HG03457 (cell line): ENCODE measurements at regions not wholly inside any gene's neighbourhood (a gene's known extent, or its start where the extent isn't known, plus 50 kb on each side); places are given as distances from the start of the nearest gene placed in this dataset.

Experiments used
- ATAC-seq: cut with Tn5 transposase; IDR thresholded peaks from one replicate; pipeline ENCODE4 v1.9.1; 2021; ENCODE audit warnings: moderate number of reproducible peaks; ENCODE audit not compliant: unreplicated experiment

DNA sequence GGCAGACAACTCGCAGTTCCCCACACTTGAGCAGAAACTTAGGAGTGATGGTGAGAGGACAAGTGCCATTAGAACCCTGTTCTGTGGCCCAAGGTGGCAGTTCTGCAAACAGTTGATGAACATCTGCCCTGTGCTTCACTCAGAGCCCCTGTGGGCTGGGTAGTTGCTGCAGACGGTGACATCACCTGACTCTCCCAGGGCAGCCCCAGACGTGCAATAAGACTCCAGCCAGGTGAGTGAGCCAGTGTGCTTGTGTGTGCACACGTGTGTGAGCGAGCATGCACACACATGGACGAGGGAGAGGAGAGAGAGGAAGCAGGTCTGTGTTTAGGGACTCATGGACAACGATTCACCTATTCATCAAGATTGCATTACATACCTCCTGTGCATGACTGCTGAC is 136.0 kb upstream of the GLI2 start:
- no peak for ATAC-seq

DNA sequence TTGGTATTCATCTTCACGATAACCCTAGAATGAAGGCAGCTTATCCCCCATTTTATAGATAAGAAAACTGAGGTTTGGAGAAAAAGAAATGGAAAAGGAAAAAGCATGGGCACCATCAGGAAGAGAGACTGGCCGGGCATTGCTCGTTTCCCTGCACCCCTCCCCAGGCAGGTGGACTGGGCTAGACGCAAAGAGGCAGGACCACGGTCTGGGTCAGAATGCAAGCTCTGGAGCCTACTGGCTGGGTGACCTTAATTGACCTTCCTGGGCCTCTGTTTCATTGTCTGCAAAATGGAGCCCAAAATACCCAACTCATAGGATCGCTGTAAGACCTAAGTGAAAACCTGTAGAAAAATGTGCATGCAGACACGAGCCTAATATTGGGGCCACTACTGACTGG is 135.3 kb upstream of the GLI2 start:
- no peak for ATAC-seq

DNA sequence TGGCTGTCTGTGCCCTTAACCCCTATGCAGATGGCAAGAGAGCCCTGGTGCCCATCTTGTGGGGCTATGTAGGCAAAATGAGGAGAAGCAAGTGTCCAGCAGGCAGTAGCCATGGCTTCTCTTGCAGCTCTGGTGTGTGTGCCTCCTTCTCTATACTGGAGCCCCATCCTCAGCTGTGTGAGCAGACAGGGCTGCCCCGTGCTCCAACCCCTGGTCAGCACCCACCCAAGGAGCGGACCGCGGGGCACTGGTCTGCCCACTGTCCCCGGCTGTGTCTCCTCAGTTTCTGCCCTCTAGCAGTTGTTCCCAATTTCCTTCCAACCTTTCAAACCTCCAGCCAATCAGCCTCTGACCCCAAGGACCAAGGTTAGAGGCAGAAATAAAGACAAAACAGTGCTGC is 134.9 kb upstream of the GLI2 start:
- ATAC-seq = no peak

DNA sequence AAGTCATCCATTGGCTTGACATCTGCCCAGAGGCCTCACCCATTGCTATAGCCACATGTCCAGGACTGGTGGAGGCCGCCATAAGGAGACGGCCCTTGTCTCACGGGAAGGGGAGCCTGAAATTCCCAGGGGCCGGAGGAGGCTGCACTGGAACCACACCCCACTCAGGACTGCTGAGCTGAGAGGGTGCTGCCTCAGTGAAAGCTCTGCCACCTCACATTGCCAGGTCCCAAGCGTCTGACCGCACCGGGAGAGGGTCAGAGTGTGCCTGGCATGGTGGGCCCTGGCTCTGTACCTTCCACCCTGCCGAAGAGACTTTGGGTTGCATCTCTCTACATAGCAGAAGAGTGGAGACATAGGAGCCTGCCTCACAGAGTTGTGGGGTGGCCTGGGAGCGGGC is 134.1 kb upstream of the GLI2 start:
- ATAC-seq = no peak

DNA sequence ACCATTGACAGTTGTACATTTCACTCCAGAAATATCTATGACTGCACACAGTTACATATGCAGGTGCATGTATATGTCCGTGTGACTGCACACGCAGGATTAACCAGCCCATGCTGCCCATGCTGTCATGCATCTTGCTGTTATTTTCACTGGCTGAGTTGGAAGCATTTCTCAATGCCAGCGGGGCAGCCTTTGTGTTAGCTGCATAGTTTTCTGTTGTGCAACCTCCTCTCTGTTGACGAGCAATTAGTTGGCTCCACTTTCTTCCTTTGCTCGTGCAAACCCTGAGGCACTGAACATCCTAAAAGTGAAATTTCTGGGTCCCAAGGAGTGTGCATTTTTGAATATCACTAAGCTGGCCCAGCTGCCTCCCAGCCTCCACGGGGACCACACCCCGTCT is 133.4 kb upstream of the GLI2 start:
- no peak for ATAC-seq

DNA sequence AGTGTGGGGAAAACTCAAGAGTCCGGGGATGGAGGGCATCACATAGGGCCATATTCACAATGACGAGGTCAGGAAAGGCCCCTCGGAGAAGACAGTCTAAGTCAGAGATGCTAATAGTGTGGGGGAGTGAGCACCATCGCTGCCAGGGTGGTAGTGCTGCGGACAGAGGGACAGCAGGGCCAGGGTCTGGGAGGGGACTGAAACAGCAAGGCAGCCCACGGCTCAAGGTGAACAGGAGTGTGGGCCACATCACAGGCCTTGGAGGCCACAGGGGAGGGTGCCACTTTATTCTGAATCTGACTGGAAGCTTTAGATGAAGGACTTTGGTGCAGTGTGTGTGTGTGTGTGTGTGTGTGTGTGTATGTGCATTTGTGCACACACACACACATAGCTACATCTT is 130.9 kb upstream of the GLI2 start:
- ATAC-seq = no peak

DNA sequence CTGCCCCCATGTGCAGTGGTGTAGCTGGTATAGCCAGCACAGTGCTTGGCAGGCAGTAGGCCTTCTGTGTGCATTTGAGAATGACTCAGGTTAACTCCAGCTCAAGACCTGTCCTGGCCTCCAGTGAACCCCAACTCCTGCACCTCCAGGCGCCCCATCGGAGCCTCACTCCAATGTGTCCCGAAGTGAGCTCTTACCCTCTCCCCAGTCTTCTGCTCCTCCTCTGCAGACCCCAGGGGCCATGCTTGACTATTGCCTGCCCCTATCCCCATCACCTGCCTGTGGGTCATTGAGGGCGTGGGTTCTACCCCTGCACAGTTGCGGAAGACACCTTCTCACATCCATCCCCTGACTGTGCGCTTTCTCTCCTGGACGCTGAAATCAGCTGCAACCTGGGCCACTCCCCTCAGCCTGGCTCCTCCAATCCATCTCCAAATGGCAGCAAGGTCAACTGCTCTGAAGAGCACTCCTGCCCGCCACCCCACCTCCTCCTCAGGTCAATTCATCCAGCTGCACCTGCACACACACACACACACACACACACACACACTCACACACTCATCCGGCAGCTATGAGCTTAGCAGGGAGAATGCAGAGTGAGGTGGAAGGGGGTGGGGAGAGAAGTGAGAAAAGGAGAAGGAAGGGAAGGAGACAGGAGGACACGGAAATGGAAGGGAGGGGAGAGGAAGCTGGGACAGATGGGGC is 130.3 kb upstream of the GLI2 start:
- ATAC-seq = no peak

DNA sequence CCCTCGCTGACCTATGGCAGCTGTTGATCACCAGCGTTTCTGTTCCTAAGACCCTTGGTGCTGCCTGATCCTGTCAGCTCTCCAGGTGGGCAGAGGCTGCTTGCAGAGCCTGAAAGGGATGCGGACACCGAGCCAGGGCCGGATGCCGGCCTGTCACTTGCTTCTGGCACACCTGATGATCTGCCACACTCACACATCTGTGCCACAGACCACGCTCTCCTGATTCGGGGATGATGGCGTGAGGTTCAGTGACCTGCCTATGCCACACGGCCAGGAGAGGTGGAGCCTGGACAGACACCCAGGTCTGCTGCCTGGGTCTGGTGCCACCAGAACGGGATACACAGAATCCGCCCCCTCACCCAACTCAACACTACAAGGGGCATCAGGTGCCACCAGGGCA is 129.4 kb upstream of the GLI2 start:
- no peak for ATAC-seq

DNA sequence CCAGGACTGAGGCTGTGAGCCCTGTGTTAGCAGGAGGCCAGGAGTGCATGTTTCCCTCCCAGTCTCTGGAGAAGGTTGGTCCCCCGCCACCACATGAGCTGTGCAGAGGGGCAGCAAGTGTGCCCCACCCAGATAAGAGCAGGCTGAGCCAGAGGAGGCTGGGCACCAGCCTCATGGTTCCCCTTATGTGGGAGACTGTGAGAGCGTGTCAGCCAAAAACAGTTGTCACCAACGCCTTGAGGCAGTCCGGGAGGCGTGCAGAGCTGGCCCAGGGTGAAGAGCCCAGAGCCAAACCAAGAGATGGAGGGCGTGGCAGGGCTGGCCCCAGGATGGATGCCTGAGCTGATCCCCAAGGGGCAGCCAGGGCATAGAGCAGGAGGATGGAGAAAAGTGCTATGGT is 128.7 kb upstream of the GLI2 start:
- ATAC-seq = no peak

DNA sequence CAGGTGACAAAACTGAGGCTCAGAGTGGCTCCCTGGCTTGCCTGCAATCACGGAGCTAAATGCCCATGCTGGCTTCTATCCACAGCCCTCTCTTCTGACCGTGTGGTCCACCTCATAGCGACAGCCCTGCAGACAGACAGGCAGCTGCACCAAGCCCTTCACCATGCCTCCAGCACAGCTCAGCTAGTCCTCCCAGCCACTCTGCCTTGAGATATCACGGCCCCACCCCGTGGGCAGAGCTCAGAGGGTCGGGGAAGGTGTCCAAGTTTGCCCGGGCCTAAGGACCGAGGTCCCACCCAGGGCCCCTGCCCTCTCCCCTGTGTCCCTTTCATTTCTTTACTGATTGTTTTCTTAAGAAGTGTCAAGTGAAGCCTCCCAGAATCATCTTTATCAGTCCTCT is 128.2 kb upstream of the GLI2 start:
- ATAC-seq = no peak

DNA sequence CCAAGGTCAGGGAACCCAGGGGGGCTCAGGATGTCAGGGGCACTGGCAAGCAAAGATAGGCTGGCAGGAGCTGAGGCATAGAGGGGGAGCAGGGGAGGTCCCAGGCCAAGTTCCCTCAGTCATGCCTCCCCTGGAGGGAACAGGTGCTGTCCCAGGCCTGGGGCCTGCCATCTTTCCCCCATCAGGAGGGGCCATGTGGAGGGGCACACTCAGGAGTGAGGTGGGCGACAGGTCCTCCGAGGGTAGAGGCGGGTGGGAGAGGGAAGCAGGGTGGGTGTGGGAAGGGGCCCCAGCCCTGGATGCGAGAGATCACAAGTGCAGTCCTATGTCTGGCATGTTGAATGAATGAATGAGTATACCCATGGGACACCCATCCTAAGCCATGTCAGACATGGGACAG is 127.7 kb upstream of the GLI2 start:
- no peak for ATAC-seq

DNA sequence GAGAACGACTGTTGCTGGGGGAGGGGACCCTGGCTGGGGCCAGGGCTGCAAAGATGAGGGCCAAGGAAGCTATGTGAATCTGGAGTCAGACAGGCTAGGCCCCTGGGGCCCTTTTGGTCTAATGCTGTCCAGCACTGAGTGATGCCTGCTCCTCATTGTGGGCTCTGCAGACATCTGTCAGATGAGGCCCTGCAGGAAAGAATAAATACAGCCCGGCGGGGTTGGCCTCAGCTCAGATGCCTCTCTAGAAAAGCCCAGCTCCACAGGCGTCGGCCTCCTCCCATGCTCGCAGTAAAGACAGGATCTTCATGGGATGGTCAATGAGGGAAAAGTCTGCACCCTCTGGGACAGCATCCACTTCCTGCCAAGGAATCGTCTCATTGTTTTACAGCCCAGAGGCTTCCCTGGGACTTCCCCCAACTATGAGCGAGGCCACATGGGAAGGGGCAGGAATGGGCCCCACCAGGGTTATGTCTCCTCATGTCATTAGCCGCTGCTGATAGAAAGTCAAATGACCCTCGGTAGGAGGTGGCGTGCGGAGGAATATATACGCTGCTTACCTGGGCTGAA is 125.8 kb upstream of the GLI2 start:
- ATAC-seq = no peak

DNA sequence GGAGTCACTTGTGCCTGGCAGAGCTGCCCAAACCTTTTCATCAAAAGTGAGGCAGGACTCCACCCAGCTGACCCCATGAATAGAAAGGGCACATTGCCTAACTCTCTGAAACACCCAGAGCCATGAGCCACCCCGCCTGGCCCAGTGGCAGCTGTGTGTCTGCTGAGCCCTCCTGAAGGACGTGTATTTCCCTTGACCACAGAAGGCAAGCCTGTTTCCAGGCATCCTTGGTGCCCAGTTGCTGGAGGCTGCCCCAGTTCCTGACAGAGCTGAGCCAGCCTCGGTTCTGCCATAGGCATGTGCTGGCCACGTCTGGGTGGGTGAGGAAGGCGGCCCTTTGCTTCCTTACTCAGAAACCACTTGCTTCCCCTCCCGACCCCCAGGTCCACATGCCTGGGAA is 124.7 kb upstream of the GLI2 start:
- ATAC-seq = no peak

DNA sequence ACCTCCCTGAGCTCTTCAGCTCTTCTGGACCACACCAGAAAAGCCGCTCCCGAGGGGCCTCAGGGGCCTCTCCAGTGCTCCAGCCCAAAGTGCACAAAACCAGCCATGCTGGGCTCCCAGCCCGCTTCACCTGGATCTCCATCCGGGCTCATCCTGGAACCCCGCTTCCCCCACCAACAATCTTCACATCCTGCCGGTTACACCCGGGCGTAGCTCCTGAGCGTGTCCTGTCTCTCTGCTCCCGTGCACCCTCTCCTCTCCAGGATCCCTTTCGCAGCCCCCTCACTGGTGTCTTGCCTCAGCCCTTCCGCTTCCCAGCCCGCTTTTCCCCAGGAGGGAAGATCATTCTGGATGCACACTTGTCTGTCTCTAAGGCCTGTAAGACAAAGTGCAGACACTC is 123.7 kb upstream of the GLI2 start:
- no peak for ATAC-seq

DNA sequence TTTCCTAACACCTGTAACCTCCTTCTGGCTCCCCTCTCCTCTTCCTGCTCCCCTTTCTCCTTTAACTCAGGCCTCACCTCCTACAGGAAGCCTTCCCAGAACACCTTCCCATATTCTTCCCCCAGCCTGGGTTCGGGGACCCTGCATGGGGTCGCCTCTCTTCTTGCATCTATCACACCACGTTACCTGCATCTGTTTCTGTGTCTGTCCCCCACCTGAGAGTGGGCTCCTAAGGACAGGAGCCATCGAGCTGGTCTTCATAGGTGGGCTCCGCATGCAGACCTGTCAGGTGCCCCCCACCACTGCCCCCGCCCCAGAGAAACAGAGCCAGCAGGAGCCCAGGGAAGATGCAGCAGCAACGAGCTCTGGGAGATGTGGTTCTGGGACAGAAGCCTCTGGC is 123.2 kb upstream of the GLI2 start:
- no peak for ATAC-seq

DNA sequence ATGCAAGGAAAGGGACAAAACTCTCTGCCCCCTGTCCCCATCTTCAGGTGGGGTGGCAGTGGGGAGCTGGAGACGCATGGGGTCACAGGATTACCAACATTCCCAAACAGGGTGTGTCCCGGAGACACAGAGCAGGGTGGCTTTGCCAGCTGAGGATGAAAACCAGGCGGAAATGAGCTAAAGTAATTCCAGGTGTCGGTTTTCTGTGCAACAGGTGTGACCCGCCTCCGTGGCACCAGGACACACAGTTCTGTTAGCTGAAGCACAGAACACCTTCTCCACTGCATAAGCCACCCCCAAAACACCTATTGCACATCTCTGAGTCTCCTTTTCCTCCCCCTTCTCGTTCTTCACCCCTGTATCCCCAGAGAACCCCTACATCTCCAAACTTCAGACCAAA is 122.7 kb upstream of the GLI2 start:
- ATAC-seq = no peak

DNA sequence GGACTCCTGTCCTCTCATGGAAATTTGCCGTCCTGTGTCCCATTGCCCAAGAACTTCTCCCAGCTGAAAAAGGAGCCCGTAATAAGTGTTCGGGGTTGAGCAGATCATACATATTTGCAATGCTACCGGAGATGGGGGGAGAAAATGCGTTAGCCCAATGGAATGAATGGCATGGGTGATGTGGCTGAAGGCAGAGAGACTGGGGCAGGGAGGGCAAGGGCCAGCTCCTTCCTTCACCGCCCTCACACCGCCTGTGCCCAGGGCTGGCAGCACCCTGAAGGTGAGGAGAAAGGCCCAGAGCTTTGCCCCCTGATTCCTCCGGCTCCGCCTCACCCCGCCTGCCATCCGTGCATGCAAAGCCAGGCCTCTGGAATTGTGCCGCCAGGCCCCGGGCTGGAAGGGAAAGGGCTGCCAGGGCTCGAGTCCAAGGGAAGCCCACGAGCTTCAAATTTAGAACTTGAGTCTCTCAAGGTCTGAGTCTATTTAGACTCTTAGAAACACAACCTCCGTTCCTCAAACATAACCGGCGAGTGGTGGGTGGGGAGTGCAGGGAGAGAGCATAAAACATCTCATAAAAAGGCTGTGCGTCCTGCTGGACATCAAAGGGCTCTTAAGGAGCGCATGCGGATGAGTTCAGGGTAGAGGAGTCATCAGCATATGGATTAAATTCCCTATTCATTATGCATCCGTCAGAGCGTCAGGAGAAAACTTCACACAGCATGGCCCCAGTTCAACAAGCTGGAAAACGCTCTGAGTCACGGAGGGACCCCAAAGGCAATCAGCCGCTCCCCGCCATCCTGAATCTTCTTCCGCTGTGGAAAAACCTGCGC is 121.7 kb upstream of the GLI2 start:
- no peak for ATAC-seq

DNA sequence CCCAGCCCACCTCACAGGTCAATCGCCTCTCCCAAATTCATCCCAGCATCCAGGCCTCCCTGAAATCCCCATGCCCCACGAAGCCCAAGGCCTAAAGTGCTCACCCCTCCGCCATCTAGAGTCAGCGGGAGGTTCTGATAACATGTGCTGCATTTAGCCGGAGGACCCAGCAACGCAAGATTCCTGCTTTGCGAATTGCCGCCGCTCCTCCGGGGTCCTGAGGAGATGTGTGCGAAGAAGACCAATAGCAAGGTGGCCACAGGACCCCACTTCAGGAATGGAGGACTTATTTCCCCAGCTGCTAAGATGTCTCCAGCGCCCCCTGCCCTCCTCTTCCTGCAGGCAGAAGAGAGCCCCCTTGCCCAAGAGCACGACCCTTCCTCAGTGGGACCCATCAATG is 120.8 kb upstream of the GLI2 start:
- no peak for ATAC-seq

DNA sequence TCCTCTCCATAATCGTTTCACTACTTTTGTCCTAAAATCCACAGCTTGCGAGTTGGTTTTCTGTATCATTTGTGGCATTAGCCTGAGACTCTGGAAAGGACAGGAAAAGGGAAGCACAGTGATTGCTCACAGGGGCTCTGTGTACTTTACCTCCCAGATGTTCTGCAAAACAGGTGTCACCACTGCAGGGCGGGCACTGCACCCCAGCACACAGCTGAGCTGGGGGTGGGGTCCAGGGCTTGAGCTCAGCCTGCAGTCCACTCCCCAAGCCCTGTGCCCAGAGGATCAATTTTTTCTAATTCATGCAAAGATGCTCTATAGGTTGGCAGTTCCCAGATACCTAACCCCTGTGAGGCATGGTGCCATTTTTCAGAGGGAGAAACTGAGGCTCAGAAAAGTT is 119.4 kb upstream of the GLI2 start:
- ATAC-seq = no peak

DNA sequence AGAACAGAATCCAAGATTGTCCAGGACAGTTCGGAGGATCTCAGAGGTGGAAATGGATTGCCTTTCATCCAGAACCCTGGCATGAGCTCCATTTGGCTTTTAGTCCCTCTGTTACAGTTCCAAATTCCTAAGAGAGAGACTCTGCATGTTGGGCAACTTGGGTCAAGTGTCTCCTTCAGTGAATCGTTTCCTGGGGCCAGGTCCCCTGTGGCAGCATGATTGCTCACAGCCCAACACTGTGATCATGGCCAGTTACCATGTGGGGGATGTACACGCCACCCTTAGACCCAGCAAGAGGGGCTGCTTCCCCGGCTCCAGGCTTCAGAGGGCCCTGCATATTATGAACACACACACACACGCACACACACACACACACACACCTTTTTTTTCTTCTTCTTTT is 118.6 kb upstream of the GLI2 start:
- ATAC-seq = no peak

DNA sequence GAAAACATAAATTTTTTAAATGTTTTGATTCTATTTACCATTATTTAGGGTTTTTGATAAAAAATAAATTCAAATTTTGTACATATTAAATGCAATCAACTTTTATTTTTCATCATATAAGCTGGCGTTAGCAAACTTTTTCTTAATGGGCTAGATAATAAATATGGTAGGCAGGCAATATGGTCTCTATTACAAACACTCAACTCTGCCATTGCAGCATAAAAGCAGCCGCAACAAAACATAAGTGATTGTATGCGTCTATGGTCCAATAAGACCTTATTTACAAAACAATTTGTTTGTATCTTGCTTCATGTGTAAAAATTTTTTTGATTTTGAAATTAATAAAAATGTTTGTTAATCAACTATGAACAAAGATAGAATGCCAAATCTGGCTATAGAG is 116.8 kb upstream of the GLI2 start:
- ATAC-seq = no peak

DNA sequence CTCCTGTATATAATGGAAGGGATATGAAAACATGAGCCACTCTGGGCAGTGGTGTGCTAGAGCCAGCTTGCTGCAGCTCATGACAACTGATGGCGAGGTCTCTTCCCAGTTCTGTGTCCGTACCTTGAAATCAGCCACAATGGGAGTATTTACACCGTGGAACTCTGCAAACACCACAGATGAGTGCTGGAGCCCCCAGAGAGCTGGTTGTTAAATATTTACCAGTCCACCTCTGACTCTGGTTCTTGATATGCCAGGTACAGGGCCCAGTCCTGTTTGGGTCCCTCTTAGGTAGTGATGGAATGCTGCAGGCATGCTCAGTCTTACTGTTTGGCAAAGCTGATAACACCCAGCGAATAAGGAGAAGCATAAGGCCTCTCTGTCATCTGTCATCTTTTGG is 116.1 kb upstream of the GLI2 start:
- no peak for ATAC-seq
